Suppressor macrophage treated with lipopolysaccharide for 4 hours (primary cell): ENCODE measurements at regions not wholly inside any gene's neighbourhood (a gene's known extent, or its start where the extent isn't known, plus 50 kb on each side); places are given as distances from the start of the nearest gene placed in this dataset.
"Not testable (repeated sequence)": the region's sequence is repeated elsewhere in the genome, so short reads cannot be mapped to it uniquely, and the experiment has no call there.

Experiments used
- DNase-seq: peaks from one replicate; pipeline ENCODE4 v3.0.0-alpha.2; 2020

GRCh38 chr1:91148641-91149069 lies 126.8 kb upstream of the ZNF644 start:
- DNase-seq: peak; percentile 35

- DNase-seq: no peak
Measured at GRCh38 chr1:91141858-91142257, 120.0 kb upstream of the ZNF644 start.

- DNase-seq: no peak
Measured at GRCh38 chr1:91138959-91139358, 117.1 kb upstream of the ZNF644 start.

GRCh38 chr1:91137173-91137852 lies 115.5 kb upstream of the ZNF644 start:
- DNase-seq: no peak

- DNase-seq: no peak
Measured at GRCh38 chr1:91135799-91136198, 114.0 kb upstream of the ZNF644 start.

GRCh38 chr1:91133248-91133647 lies 111.4 kb upstream of the ZNF644 start:
- no peak for DNase-seq

- no peak for DNase-seq
Measured at GRCh38 chr1:91130256-91130985, 108.6 kb upstream of the ZNF644 start.

- no peak for DNase-seq
Measured at GRCh38 chr1:91129458-91129857, 107.6 kb upstream of the ZNF644 start.

- no peak for DNase-seq
Measured at GRCh38 chr1:91129017-91129416, 107.2 kb upstream of the ZNF644 start.

- peak; percentile 6 for DNase-seq
Measured at GRCh38 chr1:91124989-91125417, 103.2 kb upstream of the ZNF644 start.

- DNase-seq: no peak
Measured at GRCh38 chr1:91124290-91124985, 102.6 kb upstream of the ZNF644 start.

- no peak for DNase-seq
Measured at GRCh38 chr1:91123773-91124172, 101.9 kb upstream of the ZNF644 start.

GRCh38 chr1:91123319-91123718 lies 101.5 kb upstream of the ZNF644 start:
- DNase-seq: no peak

- no peak for DNase-seq
Measured at GRCh38 chr1:91122106-91122717, 100.4 kb upstream of the ZNF644 start.

GRCh38 chr1:91121366-91121765 lies 99.5 kb upstream of the ZNF644 start:
- no peak for DNase-seq

GRCh38 chr1:91120936-91121335 lies 99.1 kb upstream of the ZNF644 start:
- DNase-seq: no peak

GRCh38 chr1:91120421-91120820 lies 98.6 kb upstream of the ZNF644 start:
- no peak for DNase-seq

- DNase-seq: no peak
Measured at GRCh38 chr1:91104712-91105111, 82.9 kb upstream of the ZNF644 start.

GRCh38 chr1:91101328-91101727 lies 79.5 kb upstream of the ZNF644 start:
- DNase-seq: no peak

GRCh38 chr1:91099746-91100621 lies 78.1 kb upstream of the ZNF644 start:
- DNase-seq: no peak

- DNase-seq: no peak
Measured at GRCh38 chr1:91098299-91098906, 76.6 kb upstream of the ZNF644 start.

GRCh38 chr1:91095321-91095720 lies 73.5 kb upstream of the ZNF644 start:
- not testable (repeated sequence) for DNase-seq
